ENCODE measurements at regions not wholly inside any gene's neighbourhood (a gene's known extent, or its start where the extent isn't known, plus 50 kb on each side); places are given as distances from the start of the nearest gene placed in this dataset.

GRCh38 chr7:33762911-33763306 lies 142.4 kb upstream of the BMPER start:
- Histone ChIP-seq H3K9me3 (ENCODE audit: control insufficient read depth, insufficient read depth, low read depth, low read length) (no peaks in the 10 kb centered on the region), H3K27ac (ENCODE audit: low read length) (no peak overlapping the region), H3K27me3 (ENCODE audit: control insufficient read depth, insufficient read depth, low read length) (peaks cover 6% of the 10 kb centered on the region; the same call in 1 of the 2 replicates), H3K4me3 (ENCODE audit: low read depth in 2 of 2, low read length in 2 of 2) (no peak overlapping the region), H3K36me3 (ENCODE audit: control insufficient read depth, insufficient read depth, low read length) (no peaks in the 10 kb centered on the region), H3K4me1 (ENCODE audit: control insufficient read depth, insufficient read depth, low read length) (no peaks in the 10 kb centered on the region)
- ChIA-PET CTCF (no interaction called here), POLR2A (no interaction called here)
- in situ Hi-C loops (cut with HindIII; ENCODE audit: low pct_unique_long_range_greater_than_20kb, low sequenced_read_pairs) = no loop called here
- TF ChIP-seq REST (IDR thresholded peaks at IDR 0.05; ENCODE audit: insufficient read depth in 1 of 2, low read depth in 2 of 2, low read length in 1 of 2) (no peak), SIN3A (IDR thresholded peaks at IDR 0.05; ENCODE audit: borderline replicate concordance, insufficient read depth, low read depth, low read length) (no peak), TCF7L2 (IDR thresholded peaks at IDR 0.05; ENCODE audit: low read depth, low read length) (no peak), POLR2AphosphoS5 (IDR thresholded peaks at IDR 0.05; ENCODE audit: low read depth, low read length) (no peak)
- TF ChIP-seq, protein P1, sequence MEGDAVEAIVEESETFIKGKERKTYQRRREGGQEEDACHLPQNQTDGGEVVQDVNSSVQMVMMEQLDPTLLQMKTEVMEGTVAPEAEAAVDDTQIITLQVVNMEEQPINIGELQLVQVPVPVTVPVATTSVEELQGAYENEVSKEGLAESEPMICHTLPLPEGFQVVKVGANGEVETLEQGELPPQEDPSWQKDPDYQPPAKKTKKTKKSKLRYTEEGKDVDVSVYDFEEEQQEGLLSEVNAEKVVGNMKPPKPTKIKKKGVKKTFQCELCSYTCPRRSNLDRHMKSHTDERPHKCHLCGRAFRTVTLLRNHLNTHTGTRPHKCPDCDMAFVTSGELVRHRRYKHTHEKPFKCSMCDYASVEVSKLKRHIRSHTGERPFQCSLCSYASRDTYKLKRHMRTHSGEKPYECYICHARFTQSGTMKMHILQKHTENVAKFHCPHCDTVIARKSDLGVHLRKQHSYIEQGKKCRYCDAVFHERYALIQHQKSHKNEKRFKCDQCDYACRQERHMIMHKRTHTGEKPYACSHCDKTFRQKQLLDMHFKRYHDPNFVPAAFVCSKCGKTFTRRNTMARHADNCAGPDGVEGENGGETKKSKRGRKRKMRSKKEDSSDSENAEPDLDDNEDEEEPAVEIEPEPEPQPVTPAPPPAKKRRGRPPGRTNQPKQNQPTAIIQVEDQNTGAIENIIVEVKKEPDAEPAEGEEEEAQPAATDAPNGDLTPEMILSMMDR (IDR thresholded peaks at IDR 0.05) = no peak
- no TSS peak for BruUV-seq (replicated peaks)
- intact Hi-C loops (cut with micrococcal nuclease; ENCODE audit: unreplicated experiment) = no loop called here
- DNase-seq (ENCODE audit: low read depth, low spot score) (no peak), ATAC-seq (no peak)

GRCh38 chr7:33764752-33765451 lies 140.4 kb upstream of the BMPER start:
- ChIA-PET CTCF (no interaction called here), POLR2A (no interaction called here)

More at GRCh38 chr7:33764752-33765451, 140.4 kb upstream of the BMPER start:
- H3K36me3 ChIP-seq (ENCODE audit: control insufficient read depth, insufficient read depth, low read length) = no peaks in the 10 kb centered on the region
- H3K4me3 ChIP-seq (ENCODE audit: low read depth in 2 of 2, low read length in 2 of 2) = no peak overlapping the region
- no peak for DNase-seq (ENCODE audit: low read depth, low spot score)
- no peaks in the 10 kb centered on the region for H3K9me3 ChIP-seq (ENCODE audit: control insufficient read depth, insufficient read depth, low read depth, low read length)
- no peak for ATAC-seq
- no TSS peak for BruUV-seq (replicated peaks)
- no peaks in the 10 kb centered on the region for H3K4me1 ChIP-seq (ENCODE audit: control insufficient read depth, insufficient read depth, low read length)
- TF ChIP-seq, protein P1 (IDR thresholded peaks at IDR 0.05) = no peak
- no peak for TF ChIP-seq TCF7L2 (IDR thresholded peaks at IDR 0.05; ENCODE audit: low read depth, low read length)
- TF ChIP-seq REST (IDR thresholded peaks at IDR 0.05; ENCODE audit: insufficient read depth in 1 of 2, low read depth in 2 of 2, low read length in 1 of 2) = no peak
- no peak for TF ChIP-seq SIN3A (IDR thresholded peaks at IDR 0.05; ENCODE audit: borderline replicate concordance, insufficient read depth, low read depth, low read length)
- TF ChIP-seq POLR2AphosphoS5 (IDR thresholded peaks at IDR 0.05; ENCODE audit: low read depth, low read length) = no peak
- in situ Hi-C loops (cut with HindIII; ENCODE audit: low pct_unique_long_range_greater_than_20kb, low sequenced_read_pairs) (no loop called here), intact Hi-C loops (cut with micrococcal nuclease; ENCODE audit: unreplicated experiment) (no loop called here)
- H3K27me3 ChIP-seq (ENCODE audit: control insufficient read depth, insufficient read depth, low read length) = no peaks in the 10 kb centered on the region
- H3K27ac ChIP-seq (ENCODE audit: low read length) = no peak overlapping the region
